GM23338 (cell line): ENCODE measurements at regions not wholly inside any gene's neighbourhood (a gene's known extent, or its start where the extent isn't known, plus 50 kb on each side); places are given as distances from the start of the nearest gene placed in this dataset.
"Not testable (repeated sequence)": the region's sequence is repeated elsewhere in the genome, so short reads cannot be mapped to it uniquely, and the experiment has no call there.

ENCODE experiments used
- CREB1 ChIP-seq: fragments of 250-450 bp; sonication (Bioruptor Pico); IDR thresholded peaks from 2 replicates; pipeline ENCODE4 v1.5.0; 2020; ENCODE audit warnings: low read depth, mild to moderate bottlenecking, moderate library complexity
- CTCF ChIP-seq, 2 experiments: fragments of 200-600 bp in 1 of 2; sonication (generic) in 1 of 2; conservative IDR thresholded peaks; 2 replicates each; pipeline versions ENCODE4 v1.5.1 to v1.6.1; 2016 to 2017; ENCODE audit warnings: antibody characterized with exemption in 2 of 2, low read depth in 2 of 2, mild to moderate bottlenecking in 2 of 2, moderate library complexity in 1 of 2
- ETS1 ChIP-seq: IDR thresholded peaks from 2 replicates; pipeline ENCODE4 v1.6.1; 2016; ENCODE audit warnings: antibody characterized with exemption
- EZH2 ChIP-seq: fragments of 200-600 bp; sonication (generic); IDR thresholded peaks from one replicate; pipeline ENCODE4 v1.8.0; 2017; ENCODE audit warnings: antibody characterized with exemption, mild to moderate bottlenecking, low read depth; ENCODE audit not compliant: unreplicated experiment
- EZH2phosphoT487 ChIP-seq: fragments of 200-600 bp; sonication (generic); IDR thresholded peaks from one replicate; pipeline ENCODE4 v1.8.1; 2018; ENCODE audit warnings: antibody characterized with exemption; ENCODE audit not compliant: unreplicated experiment
- JUNB ChIP-seq: IDR thresholded peaks from one replicate; pipeline ENCODE4 v1.6.1; 2016; ENCODE audit warnings: antibody characterized with exemption; ENCODE audit not compliant: unreplicated experiment
- POLR2AphosphoS5 ChIP-seq: IDR thresholded peaks from 2 replicates; pipeline ENCODE4 v1.6.1; 2016; ENCODE audit warnings: antibody characterized with exemption, low read depth
- STAT1 ChIP-seq: IDR thresholded peaks from one replicate; pipeline ENCODE4 v1.6.1; 2016; ENCODE audit warnings: antibody characterized with exemption; ENCODE audit not compliant: unreplicated experiment
- ZNF114 ChIP-seq: fragments of 250-450 bp; sonication (Bioruptor Pico); IDR thresholded peaks from 2 replicates; pipeline ENCODE4 v1.5.0; 2020; ENCODE audit warnings: mild to moderate bottlenecking, moderate library complexity
- ZNF331 ChIP-seq: fragments of 250-450 bp; sonication (Bioruptor Pico); IDR thresholded peaks from 2 replicates; pipeline ENCODE4 v1.5.0; 2020; ENCODE audit warnings: low read depth, mild to moderate bottlenecking, moderate library complexity
- TF ChIP-seq, protein P1 (sequence below): IDR thresholded peaks from one replicate; pipeline ENCODE4 v1.6.1; 2018; ENCODE audit warnings: antibody characterized with exemption; ENCODE audit not compliant: unreplicated experiment

DNA sequence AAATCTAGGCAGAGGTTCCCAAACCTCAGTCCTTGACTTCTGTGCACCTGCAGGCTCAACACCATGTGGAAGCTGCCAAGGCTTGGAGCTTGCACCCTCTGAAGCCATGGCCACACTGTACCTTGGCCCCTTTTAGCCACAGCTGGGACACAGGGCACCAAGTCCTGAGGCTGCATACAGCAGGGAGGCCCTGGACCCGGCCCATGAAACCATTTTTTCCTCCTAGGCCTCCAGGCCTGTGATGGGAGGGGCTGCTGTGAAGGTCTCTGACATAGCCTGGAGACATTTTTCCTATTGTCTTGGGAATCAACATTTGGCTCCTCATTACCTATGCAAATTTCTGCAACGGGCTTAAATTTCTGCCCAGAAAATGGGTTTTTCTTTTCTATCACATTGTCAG lies 77.9 kb upstream of the MSTN start:
- TF ChIP-seq CTCF (conservative IDR thresholded peaks at IDR 0.05; ENCODE audit: low read depth in 2 of 2); POLR2AphosphoS5; CREB1 (CRISPR knock-in tag); EZH2; EZH2phosphoT487; JUNB; STAT1; ETS1; ZNF331 (CRISPR knock-in tag); ZNF114 (CRISPR knock-in tag): not testable (repeated sequence)
- TF ChIP-seq, protein P1, sequence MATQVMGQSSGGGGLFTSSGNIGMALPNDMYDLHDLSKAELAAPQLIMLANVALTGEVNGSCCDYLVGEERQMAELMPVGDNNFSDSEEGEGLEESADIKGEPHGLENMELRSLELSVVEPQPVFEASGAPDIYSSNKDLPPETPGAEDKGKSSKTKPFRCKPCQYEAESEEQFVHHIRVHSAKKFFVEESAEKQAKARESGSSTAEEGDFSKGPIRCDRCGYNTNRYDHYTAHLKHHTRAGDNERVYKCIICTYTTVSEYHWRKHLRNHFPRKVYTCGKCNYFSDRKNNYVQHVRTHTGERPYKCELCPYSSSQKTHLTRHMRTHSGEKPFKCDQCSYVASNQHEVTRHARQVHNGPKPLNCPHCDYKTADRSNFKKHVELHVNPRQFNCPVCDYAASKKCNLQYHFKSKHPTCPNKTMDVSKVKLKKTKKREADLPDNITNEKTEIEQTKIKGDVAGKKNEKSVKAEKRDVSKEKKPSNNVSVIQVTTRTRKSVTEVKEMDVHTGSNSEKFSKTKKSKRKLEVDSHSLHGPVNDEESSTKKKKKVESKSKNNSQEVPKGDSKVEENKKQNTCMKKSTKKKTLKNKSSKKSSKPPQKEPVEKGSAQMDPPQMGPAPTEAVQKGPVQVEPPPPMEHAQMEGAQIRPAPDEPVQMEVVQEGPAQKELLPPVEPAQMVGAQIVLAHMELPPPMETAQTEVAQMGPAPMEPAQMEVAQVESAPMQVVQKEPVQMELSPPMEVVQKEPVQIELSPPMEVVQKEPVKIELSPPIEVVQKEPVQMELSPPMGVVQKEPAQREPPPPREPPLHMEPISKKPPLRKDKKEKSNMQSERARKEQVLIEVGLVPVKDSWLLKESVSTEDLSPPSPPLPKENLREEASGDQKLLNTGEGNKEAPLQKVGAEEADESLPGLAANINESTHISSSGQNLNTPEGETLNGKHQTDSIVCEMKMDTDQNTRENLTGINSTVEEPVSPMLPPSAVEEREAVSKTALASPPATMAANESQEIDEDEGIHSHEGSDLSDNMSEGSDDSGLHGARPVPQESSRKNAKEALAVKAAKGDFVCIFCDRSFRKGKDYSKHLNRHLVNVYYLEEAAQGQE, result not testable (repeated sequence)
